GM18511 (cell line): ENCODE measurements at regions not wholly inside any gene's neighbourhood (a gene's known extent, or its start where the extent isn't known, plus 50 kb on each side); places are given as distances from the start of the nearest gene placed in this dataset.
"Not testable (repeated sequence)": the region's sequence is repeated elsewhere in the genome, so short reads cannot be mapped to it uniquely, and the experiment has no call there.

ENCODE experiments used
- ATAC-seq: cut with Tn5 transposase; IDR thresholded peaks from one replicate; pipeline ENCODE4 v1.9.1; 2021; ENCODE audit warnings: mild to moderate bottlenecking, moderate library complexity; ENCODE audit not compliant: unreplicated experiment

- ATAC-seq, result no peak
These were observed 136.7 kb downstream of the FGF10 start for GRCh38 chr5:44252545-44252944.

GRCh38 chr5:44246986-44247385, 142.2 kb downstream of the FGF10 start:
- ATAC-seq, result no peak

GRCh38 chr5:44245935-44246334, 143.3 kb downstream of the FGF10 start:
- ATAC-seq, result no peak

GRCh38 chr5:44242791-44243190, 146.4 kb downstream of the FGF10 start:
- ATAC-seq, result no peak

- no peak for ATAC-seq
These were observed 153.2 kb downstream of the FGF10 start for GRCh38 chr5:44236040-44236439.

GRCh38 chr5:44233691-44234090, 155.5 kb downstream of the FGF10 start:
- no peak for ATAC-seq

- ATAC-seq, result no peak
These were observed 163.7 kb downstream of the FGF10 start for GRCh38 chr5:44225231-44226160.

- ATAC-seq, result no peak
These were observed 189.8 kb downstream of the FGF10 start for GRCh38 chr5:44199408-44199807.

GRCh38 chr5:44189255-44189654, 200.0 kb downstream of the FGF10 start:
- ATAC-seq, result no peak

GRCh38 chr5:44187973-44188372, 201.2 kb downstream of the FGF10 start:
- ATAC-seq, result no peak

GRCh38 chr5:44183753-44184152, 205.5 kb downstream of the FGF10 start:
- no peak for ATAC-seq

- ATAC-seq, result no peak
These were observed 205.9 kb downstream of the FGF10 start for GRCh38 chr5:44183312-44183711.

GRCh38 chr5:44178414-44178813, 210.8 kb downstream of the FGF10 start:
- ATAC-seq, result no peak

GRCh38 chr5:44167540-44167939, 221.7 kb downstream of the FGF10 start:
- ATAC-seq, result no peak

- ATAC-seq, result no peak
These were observed 228.9 kb downstream of the FGF10 start for GRCh38 chr5:44160369-44160768.

- no peak for ATAC-seq
These were observed 239.0 kb downstream of the FGF10 start for GRCh38 chr5:44150075-44150723.

- ATAC-seq, result not testable (repeated sequence)
These were observed 271.3 kb downstream of the FGF10 start for GRCh38 chr5:44117947-44118346.

GRCh38 chr5:44108232-44108631, 281.0 kb downstream of the FGF10 start:
- ATAC-seq, result not testable (repeated sequence)

- no peak for ATAC-seq
These were observed 289.6 kb downstream of the FGF10 start for GRCh38 chr5:44099643-44100042.

- no peak for ATAC-seq
These were observed 299.6 kb downstream of the FGF10 start for GRCh38 chr5:44089424-44090144.

- no peak for ATAC-seq
These were observed 304.1 kb downstream of the FGF10 start for GRCh38 chr5:44085083-44085482.
